Activated CD4-positive, alpha-beta T cell treated with anti-CD3 and anti-CD28 coated beads, Interleukin-2, Interleukin-6, amounts not matched to agents 100 ng/mL and 50 ng/mL, durations not matched to agents 16 hours and 8 hours (primary cell): ENCODE measurements at regions not wholly inside any gene's neighbourhood (a gene's known extent, or its start where the extent isn't known, plus 50 kb on each side); places are given as distances from the start of the nearest gene placed in this dataset.
"Not testable (repeated sequence)": the region's sequence is repeated elsewhere in the genome, so short reads cannot be mapped to it uniquely, and the experiment has no call there.

Experiments
- DNase-seq: peaks from one replicate; pipeline ENCODE4 v3.0.0-alpha.2; 2020

DNA sequence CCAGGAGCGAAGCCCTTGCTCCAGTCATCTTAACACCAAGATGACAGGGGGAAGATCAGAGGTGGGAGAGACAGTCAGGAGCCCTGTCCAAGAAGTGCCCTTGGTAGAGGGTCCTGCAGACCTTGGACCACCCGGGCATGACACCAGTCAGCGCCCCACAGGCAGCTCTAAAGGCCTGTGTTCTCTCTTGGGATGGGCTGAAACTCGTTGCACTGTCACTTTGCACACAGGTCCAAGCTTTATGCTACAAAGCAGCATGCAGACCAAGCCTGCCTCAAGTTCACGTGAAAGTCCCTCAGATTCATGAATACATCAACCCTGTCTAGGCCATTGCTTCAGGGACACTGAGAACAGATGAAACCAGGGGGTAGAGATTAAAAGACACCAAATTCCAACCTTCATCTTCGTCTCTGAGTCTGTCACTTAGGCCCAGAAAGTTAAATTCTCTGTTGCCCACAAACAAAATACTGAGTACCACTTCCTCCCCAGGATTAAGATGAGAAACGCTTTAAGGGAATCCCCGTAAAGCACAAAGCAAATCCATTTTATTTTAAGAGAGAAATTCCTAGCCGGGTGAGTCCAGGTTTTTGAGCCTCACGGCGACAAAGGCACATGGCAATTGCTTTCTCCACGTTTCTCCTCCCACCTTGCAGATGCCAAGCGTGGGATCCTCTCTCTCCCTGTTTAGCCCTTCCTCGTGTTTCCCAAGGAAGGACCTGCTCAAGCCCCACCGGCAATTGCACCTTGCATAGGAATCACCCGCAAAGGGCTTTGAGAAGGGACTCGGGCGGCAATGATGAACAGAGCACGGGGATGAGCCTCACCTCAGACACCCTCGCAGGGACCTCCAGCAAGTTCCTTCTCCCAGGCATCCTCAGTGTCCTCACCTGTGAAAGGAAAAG is 75.0 kb upstream of the ID2 start:
- DNase-seq = no peak

DNA sequence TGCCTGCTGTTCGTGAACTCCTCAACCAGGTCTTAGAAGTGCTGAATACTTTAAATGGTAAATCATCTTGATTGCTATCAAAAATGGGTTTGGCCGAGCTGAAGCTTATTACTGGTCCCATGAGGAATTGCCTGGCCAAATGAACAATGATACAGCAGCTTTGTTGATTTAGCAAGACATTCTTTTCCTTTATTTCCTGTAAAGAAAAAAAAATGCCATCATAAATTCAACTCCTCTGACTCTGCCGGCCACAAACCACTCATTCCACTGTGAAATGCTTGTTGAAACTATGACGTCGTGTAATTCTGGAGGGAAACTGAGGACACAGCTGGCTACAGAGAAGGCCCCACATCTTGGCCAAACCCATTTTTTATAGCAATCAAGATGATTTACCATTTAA is 74.2 kb upstream of the ID2 start:
- DNase-seq = no peak

DNA sequence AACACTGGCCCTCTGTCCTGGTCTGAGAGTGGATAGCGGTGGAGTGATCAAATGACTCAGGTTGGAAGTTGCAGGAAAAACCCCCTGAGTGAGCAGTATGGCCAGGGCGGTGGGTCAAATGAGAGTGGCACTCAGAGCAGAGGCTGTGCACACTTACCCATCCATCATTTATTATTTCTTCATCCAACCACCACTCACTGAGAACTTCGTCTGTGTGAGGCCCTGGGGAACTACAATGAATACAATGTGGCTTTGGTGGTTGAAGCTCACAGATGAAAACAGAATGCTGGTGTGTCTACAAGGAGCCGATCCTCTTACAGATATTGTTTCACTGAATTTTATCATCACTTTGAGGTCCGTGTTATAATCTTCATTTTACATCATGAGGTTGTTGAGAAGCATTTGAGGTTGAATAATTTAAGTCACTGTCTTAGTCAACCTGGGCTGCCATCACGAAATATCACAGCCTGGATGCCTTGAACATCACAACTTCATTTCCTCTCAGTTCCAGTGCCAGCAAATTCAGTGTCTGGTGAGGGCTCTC is 73.4 kb upstream of the ID2 start:
- DNase-seq = peak; percentile 85

DNA sequence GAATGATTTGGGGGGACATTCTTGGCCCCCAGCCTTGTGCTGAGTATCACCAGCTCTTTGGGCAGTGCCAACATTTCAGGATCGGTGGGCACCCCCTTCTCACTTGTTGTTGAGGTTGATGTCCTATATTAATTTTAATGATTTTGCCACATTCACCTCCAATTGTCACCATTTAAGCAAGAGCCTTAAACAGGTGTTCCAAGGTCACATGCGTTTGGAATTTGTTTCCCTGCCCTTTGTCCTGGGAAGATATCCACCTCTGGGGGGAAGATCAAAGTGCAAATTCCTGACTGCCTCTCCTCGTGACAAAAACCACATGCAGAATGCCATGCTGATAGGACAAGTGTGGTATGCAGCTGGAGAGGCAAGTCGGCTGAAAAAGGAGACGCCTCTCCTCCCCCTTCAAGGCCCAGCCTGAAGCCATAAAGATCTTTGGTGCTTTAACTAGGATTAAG is 72.5 kb upstream of the ID2 start:
- no peak for DNase-seq

DNA sequence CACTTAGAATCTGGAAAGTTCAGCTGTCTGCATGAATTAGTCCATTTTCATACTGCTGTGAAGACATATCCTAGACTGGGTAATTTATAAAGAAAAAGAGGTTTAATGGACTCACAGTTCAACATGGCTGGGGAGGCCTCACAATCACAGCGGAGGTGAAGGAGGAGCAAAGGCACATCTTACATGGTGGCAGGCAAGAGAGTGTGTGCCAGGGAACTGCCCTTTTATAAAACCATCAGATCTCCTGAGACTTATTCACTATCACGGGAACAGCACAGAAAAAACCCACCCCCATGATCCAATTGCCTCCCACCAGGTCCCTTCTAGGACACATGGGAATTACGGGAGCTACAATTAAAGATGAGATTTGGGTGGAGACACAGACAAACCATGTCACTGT is 71.1 kb upstream of the ID2 start:
- DNase-seq = not testable (repeated sequence)

DNA sequence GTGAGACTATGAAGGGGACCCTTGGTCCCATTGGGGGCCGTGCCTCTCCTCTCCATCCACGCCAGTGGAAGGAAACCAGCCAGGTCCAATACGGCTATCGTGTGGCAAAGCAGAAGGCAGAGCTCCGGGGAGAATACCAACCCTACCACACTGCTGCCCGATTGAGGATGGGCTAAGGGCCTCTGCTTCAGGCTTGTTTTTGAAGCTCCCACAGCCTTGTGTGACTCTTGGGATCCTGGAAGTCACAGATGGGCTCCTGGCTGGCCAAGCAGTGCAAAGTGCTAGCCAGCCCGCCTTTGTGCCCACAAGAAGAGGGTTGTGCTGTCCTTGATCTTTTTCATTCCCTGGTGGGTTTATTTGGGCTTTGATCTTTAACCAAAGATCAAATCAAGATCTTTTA is 70.6 kb upstream of the ID2 start:
- no peak for DNase-seq

DNA sequence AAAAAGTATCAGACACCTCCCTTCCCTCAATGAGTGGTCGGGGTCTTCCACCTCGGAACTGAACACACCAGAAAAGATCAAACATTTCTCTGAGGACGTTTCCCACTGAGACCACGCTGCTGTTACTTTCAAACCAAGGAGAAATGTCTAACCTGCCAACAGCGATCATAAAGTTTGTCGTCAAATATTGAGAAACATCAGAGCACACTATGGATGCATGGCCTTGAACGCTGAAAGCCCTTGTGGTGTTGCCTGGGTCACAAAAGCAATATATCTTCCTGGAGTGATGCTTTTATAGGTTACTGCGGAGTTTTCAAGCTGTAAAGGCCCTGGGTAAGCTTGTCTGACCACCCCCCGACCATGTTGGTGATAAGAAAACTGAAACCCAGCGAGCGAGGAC is 70.2 kb upstream of the ID2 start:
- no peak for DNase-seq

DNA sequence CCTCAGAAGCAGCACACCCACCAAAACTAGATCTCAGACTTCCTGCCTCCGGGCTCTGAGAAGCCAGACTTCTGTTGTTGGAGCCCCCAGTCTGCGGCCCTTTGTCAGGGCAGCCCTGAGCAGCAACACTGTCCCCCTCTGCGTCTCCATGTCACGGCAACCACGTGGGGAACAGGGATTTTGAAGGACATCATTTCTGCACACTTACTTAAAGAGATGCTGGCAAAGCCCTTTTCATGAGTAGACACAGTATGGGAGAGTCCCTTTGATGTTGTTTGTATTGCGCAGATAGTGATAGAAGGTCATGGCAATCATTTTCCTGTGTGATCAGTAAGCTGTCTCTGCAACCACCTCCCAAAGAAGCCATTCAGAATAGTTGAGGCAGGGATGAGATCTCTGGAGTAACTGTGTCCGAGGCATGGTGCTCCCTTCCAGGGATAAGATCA is 69.1 kb upstream of the ID2 start:
- no peak for DNase-seq

DNA sequence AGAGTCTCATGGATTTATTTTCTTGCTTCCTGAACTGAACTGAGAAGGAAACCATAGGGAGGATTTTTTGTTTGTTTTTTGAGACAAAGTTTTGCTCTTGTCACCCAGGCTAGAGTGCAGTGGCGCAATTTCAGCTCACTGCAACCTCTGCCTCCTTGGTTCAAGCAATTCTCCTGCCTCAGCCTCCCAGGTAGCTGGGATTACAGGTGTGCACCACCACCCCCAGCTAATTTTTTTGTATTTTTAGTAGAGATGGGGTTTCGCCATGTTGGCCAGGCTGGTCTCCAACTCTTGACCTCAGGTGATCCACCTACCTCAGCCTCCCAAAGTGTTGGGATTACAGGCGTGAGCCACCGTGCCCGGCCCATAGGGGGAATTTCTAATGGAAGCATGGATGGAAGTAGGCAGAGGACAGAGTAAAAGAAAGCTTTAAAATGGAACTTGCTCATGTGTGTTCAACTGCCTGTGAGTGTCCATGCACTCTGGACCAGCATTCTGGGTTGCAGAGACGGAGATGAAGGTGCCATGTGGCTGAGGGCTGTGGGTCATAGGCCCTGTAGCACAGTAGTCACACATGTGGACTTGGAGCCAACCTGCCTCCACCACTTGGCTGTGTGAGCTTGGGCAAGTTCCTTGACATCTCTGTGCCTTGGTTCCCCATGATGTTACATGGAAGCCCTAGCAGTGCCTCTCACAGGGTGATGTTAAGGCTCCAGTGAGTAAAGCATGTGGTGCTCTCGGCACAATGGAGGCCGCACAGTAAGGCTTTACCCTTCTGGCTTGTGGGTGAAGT is 68.5 kb upstream of the ID2 start:
- DNase-seq = not testable (repeated sequence)

DNA sequence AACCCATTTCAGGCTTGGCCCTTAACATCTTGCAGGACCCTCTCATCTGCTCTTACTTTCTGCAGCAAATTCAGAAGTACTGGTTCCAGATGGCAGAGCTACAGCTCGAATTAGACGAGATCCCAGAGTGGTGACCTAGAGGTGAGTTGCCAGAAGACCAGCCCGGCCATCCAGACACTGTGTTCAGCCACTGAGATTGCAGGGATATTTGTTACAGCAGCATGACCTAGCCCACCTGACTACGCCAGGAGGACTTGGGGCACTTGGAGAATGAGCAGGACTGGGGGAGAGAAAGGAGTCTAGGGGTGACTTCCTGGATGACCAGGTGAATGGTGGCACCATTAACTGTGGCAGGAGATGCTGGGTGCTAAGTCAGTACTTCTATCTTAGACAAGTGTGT is 67.2 kb upstream of the ID2 start:
- no peak for DNase-seq

DNA sequence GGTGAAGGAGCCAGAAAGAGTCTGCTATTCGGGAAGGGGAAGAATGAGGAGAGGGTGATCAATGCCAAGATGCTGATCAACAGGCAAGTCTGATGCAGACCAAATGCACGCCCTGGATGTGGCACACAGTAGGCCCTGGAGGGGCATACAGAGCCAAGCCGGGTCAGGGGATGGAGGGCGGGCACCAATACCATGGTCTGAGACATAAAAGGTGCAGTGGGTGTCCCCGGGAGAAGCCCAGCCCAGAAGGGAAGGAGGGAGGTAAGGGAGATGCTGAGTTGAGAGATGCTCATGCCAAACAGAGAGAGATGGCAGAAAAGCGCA is 66.6 kb upstream of the ID2 start:
- DNase-seq = no peak

DNA sequence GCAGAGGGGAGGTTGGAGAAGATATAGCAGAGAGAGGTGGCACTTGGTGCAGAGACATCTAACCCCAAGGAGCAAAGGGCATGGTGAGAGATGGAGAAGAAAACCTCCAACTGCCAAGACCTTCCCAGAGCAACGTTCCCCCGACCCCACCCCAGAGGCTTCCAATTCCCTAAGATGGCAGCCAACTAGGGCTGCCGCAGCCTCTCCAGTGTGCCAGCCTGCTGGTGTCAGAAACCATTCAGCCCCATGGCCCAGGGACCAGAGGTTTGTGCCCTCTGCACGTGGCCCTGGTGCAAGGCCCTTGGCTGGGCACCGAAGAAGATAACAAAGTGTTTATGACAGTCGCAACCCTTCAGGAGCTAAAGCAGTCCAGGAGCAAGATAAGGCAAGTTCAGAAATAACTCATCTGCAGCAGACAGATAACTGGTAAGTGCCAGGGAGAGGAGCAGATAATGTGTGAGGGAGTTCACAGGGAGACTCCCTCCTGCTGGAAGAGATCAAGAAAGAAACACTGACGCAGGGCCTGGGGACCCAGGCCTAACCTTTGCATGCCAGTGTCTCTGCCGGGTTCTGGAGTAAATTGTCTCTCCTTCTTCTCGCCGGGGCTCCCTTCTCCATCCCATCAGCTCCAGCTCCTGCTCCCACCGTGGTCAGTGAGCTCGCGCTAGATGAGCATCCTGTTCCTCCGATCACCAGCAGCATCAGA is 66.1 kb upstream of the ID2 start:
- DNase-seq = no peak

DNA sequence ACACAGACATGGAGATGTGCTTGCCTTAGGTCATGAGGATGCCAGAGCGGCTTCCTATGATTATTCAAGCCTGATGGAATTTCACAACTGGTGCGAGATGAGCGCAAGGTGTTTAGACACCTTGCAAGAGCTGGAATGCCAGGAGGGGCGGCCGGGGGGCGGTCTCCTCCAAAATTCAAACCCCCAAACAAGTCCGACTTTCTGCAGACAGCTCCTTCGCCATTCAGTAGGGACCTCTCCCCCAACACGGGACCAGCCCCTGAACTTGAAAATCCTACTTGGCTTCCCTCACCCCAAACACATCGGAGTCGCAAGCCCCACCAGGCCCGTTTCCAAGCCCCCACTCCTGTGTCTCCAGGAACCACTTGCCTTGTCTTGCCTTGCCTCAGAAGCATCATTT is 64.8 kb upstream of the ID2 start:
- no peak for DNase-seq

DNA sequence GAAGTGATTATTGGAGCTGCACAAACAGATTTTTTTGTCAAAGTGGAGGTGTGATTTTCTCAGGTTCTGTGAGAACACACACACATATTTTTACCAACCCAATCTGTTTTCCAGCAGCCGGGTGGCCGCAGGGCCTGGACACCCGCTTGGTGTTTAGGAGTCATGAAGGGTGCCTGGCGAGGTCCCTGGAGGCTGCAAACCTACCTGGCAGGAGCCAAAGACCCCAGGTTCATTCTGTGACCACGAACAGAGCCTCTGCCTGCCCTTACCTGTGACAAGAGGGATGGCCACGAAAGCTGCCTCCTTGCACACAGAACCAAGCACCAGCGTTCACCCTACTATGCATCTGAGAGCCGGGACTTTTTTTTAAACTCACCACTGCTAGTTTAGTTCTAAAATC is 64.3 kb upstream of the ID2 start:
- DNase-seq = no peak

DNA sequence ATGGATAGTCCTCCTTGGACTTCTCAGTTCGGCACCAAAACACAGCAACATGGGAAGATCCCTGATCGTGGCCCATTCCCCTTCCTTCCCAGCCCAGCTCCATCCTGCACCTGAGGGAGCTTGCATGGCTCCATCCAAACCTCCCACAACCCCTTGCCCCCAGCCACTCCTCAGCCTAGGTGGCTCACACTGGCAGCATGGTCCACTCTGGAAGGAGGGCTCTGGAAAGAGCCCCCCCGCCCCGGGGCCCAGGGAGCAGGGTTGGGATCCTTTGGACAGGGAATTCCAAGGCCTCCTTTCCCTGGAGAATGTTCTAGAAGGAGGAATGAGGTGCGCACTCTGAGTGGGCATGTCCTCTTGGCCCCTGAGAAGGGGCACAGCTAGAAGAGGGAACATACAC is 62.8 kb upstream of the ID2 start:
- DNase-seq = no peak

DNA sequence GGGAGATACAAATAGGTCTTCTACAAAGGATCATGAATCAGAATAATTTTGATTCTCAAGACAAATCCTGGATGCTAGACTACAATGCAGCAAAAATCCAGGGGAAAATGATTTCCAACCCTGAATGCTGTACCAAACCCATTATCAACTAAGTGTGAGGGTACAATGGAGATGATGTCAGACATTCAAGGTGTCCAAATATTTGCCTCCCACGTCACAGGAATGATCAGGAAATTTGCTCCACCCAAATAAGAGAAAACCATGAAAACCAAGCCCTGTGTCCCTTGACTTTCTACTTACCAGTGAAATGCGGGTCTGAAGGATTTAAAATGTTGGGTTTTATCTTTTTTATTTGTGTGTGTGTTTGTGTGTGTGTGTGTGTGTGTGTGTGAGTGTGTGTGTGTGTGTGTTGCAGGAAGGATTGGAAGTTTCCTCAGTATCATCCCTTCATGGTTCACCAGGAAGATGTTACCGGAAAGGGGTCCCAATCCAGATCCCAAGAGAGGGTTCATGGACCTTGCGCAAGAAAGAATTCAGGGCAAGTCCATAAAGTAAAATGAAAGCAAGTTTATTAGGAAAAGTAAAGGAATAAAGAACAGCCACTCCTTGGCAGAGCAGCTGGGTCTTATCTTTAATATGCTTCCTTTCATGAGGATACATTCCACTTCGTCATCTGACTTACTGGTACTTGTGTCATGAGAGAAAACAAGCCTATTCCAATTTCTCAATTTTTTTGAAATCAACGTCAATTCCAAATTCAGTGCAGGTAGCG is 61.1 kb upstream of the ID2 start:
- no peak for DNase-seq

DNA sequence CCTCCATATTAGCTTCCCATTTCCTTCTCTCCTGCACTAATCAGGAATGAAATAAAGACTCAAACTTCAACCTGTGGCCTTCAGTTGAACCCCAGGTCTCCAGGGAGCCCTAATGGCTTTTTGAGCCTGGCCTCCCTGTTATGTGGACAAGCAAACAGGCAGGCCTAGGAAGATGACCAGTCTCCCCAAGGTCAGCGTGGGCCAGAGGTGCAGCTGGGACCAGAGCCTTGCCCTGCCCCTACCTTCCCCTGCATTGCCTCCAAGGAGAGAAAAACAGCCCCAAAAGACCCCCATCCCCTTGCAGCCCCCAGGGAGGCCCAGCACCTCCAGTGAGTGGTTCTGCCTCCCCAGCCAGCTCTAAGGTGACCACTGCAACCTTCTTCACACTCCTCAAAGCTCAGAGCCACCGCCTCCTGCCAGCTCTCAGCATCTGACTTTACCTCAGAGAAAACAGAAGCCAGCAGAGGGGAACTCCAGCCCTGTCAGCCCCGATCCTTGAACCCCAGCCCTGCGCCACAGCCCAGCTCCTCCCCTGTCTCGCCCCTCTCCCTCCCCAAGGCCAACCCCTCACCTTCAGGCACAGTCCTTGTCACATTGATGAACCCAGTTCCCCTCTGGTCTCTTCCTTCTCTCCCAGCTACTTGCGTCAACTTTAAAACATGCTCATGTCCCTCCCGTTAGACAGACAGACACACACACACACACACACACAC is 59.5 kb upstream of the ID2 start:
- DNase-seq = no peak

DNA sequence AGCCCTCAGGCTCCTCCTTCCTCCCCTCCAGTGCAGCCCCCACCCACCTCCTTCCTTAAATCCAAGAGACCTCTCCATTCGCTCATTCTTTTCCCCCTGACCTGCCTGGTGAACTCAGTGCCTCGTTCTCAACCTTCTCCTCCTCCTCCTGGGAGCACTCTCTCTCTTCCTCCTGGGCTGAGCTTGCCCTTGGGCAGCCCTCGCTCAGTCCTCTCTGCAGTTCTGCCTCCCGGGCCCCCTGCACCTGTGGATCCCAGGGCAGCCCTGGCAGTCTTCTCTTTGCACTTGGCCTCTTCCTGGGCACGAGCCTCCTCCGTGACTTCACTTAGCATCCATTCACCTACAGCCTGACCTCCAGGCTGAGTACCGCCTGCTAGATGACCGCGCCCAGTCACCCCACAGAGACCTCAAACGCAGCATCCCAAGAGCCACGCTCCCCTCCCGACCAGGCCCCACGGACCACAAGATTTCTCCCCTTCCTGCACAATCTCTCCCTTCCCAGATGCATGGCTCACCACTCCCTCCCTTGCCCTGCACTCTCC is 58.9 kb upstream of the ID2 start:
- DNase-seq = no peak

DNA sequence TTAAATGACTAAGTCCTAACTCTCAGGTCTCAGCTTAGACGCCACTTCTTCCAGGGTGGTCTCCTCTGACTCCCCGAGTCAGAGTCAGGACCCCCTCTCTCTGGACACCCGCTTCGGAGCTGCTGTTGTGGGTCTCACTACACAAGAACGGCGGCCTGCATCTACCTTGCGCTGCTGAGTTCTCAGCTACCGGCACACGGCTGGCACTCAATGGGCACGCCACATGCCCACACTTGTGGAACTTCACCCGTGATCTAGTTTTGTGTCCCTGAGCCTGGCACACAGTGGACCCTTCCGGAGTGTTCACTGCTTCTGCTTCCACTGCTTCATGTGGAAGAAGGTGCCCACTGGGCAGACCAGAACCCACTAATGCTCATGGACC is 58.3 kb upstream of the ID2 start:
- no peak for DNase-seq

DNA sequence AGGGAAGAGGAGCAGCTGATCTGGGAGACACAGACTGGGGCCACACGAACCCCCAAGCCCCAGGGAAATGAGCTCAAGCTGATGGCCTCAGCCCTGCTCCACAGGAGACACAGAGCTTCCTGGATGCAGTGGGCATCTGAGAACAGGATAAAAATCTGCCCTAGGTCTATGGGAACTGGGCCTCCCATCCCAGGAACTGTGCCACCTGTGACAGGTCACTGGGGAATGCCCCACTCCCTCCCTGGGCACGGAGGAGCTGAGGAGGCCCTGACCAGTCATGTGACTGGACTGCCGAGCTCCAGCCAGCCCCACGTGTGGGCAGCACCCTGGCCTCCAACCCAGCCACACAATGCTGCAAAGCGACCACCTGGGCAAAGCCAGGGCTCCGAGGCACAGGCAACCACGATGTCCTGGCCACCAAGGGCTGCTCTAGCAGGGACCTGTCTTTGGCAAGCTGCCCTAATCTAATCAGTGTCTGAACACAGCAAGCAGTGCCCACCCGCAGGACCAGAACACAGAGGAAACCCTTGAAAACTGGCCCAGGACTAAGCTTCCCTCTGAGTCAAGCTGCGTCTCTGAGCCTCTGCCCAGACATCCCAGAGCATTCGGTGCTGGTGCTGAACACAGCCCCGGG is 57.8 kb upstream of the ID2 start:
- no peak for DNase-seq

DNA sequence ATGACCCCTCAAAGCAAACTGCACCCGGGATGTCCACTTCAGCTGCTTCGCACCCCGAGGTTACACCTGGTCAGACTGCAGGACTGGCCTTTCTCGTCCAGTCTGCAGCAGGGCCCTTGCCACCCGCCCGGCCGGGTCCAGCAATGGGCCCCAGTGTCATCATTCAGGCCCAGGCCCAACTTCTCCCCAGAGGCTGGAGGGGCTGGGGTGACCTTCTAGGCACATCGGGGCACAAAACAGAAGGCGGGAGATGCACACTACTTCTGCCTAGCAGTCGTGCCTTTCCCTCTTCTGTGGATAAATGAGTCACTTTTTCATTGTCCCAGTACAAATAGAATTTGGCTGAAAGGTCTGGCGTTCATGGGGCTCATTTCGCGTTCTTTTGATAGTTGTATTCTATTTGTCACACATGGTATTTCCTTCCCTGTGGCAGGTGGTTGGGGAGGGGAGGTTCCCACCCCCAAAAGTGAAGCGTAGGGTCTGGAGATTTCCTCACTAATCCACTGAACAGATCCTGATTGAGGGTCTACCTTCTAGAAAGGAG is 56.9 kb upstream of the ID2 start:
- DNase-seq = no peak
